IMR-90 (cell line): ENCODE measurements at regions not wholly inside any gene's neighbourhood (a gene's known extent, or its start where the extent isn't known, plus 50 kb on each side); places are given as distances from the start of the nearest gene placed in this dataset.

Source experiments
- ATAC-seq: fragments of 200-7000 bp; cut with Tn5 transposase; 2 replicates; pipeline ENCODE4 v1.9.1; 2020; ENCODE audit warnings: low read depth, mild to moderate bottlenecking, moderate library complexity
- BruUV-seq: library from RNA; stranded (reverse); fragments of 400-500 nt; replicated peaks from 2 replicates; lab custom pipeline; 2021; lab: Mats Ljungman, UMichigan
- CTCF ChIA-PET: fragments of 300-600 bp; formaldehyde crosslinking; extraction: SDS; loops from one replicate; lab custom pipeline; 2021; ENCODE audit warnings: antibody characterized with exemption; lab: Yijun Ruan, JAX
- POLR2A ChIA-PET: fragments of 300-600 bp; sonication (Branson Sonifier 250); formaldehyde crosslinking; loops from one replicate; lab custom pipeline; 2022; ENCODE audit warnings: antibody characterized with exemption; ENCODE audit not compliant: unreplicated experiment; lab: Charles Lee
- DNase-seq: peaks from one replicate; pipeline ENCODE4 v3.0.0; 2013
- H2AFZ ChIP-seq: replicated peaks from 2 replicates; pipeline ENCODE3; 2013; ENCODE audit warnings: low read length, mild to moderate bottlenecking; ENCODE audit not compliant: poor library complexity
- H2AK5ac ChIP-seq: 2 replicates; pipeline ENCODE4 v1.6.1; 2013; ENCODE audit warnings: low read depth, low read length, inconsistent platforms
- H2AK9ac ChIP-seq: replicated peaks from 2 replicates; pipeline ENCODE3; 2013; ENCODE audit warnings: mild to moderate bottlenecking, low read depth, low read length, moderate library complexity; ENCODE audit not compliant: poor library complexity
- H2BK120ac ChIP-seq: 2 replicates; pipeline ENCODE4 v1.6.1; 2013; ENCODE audit warnings: low read depth, low read length, inconsistent platforms
- H2BK15ac ChIP-seq: 3 replicates; pipeline ENCODE4 v1.6.1; 2013; ENCODE audit warnings: low read depth, low read length, inconsistent platforms
- H2BK20ac ChIP-seq: 2 replicates; pipeline ENCODE4 v1.6.1; 2013; ENCODE audit warnings: low read depth, mild to moderate bottlenecking, inconsistent platforms, low read length, moderate library complexity
- H2BK5ac ChIP-seq: 2 replicates; pipeline ENCODE4 v1.6.1; 2013; ENCODE audit warnings: mild to moderate bottlenecking, low read depth, low read length, inconsistent platforms; ENCODE audit not compliant: poor library complexity, severe bottlenecking
- H3K14ac ChIP-seq: replicated peaks from 2 replicates; pipeline ENCODE4 v1.6.1; 2013; ENCODE audit warnings: low read depth, low read length, inconsistent platforms
- H3K18ac ChIP-seq: 2 replicates; pipeline ENCODE4 v1.6.1; 2013; ENCODE audit warnings: low read depth, low read length, control low read depth
- H3K23ac ChIP-seq: 2 replicates; pipeline ENCODE4 v1.6.1; 2013; ENCODE audit warnings: low read depth, low read length, inconsistent platforms
- H3K27ac ChIP-seq: 2 replicates; pipeline ENCODE4 v1.5.1; 2013; ENCODE audit warnings: mild to moderate bottlenecking, control low read depth, low read length; ENCODE audit not compliant: insufficient read depth
- H3K27me3 ChIP-seq: 2 replicates; pipeline ENCODE4 v1.6.1; 2013; ENCODE audit warnings: low read length; ENCODE audit not compliant: control insufficient read depth, insufficient read depth
- H3K36me3 ChIP-seq: 2 replicates; pipeline ENCODE4 v1.6.1; 2013; ENCODE audit warnings: low read length, mixed read lengths; ENCODE audit not compliant: control insufficient read depth, insufficient read depth
- H3K4ac ChIP-seq: 2 replicates; pipeline ENCODE4 v1.6.1; 2013; ENCODE audit warnings: low read depth, low read length, inconsistent platforms
- H3K4me1 ChIP-seq: 2 replicates; pipeline ENCODE4 v1.6.1; 2013; ENCODE audit warnings: low read length, mixed read lengths; ENCODE audit not compliant: control insufficient read depth, insufficient read depth
- H3K4me2 ChIP-seq: 2 replicates; pipeline ENCODE4 v1.6.1; 2013; ENCODE audit warnings: low read depth, mild to moderate bottlenecking, control low read depth, low read length, moderate library complexity
- H3K4me3 ChIP-seq: 2 replicates; pipeline ENCODE4 v1.5.1; 2013; ENCODE audit warnings: low read depth, mild to moderate bottlenecking, control low read depth, low read length, moderate library complexity; ENCODE audit not compliant: insufficient read depth
- H3K56ac ChIP-seq: 2 replicates; pipeline ENCODE4 v1.6.1; 2013; ENCODE audit warnings: low read length, inconsistent platforms; ENCODE audit not compliant: insufficient read depth; ENCODE audit errors: extremely low read depth
- H3K79me1 ChIP-seq, 2 experiments: 2 replicates each; pipeline ENCODE4 v1.6.1; 2013; ENCODE audit warnings: low read length in 2 of 2, inconsistent platforms in 1 of 2, low read depth in 1 of 2
- H3K9ac ChIP-seq: 2 replicates; pipeline ENCODE4 v1.6.1; 2013; ENCODE audit warnings: low read depth, low read length, control low read depth
- H3K9me1 ChIP-seq: 2 replicates; pipeline ENCODE4 v1.6.1; 2013; ENCODE audit warnings: low read length, inconsistent platforms; ENCODE audit not compliant: insufficient read depth
- H3K9me3 ChIP-seq: 2 replicates; pipeline ENCODE4 v1.6.1; 2013; ENCODE audit warnings: low read length; ENCODE audit not compliant: control insufficient read depth, insufficient read depth
- H4K20me1 ChIP-seq: 2 replicates; pipeline ENCODE4 v1.6.1; 2013; ENCODE audit warnings: low read length, inconsistent platforms; ENCODE audit not compliant: insufficient read depth
- H4K5ac ChIP-seq: 2 replicates; pipeline ENCODE4 v1.6.1; 2013; ENCODE audit warnings: mild to moderate bottlenecking, low read depth, low read length, control low read depth
- H4K8ac ChIP-seq, 2 experiments: 2 replicates each; pipeline ENCODE4 v1.6.1; 2013; ENCODE audit warnings: low read depth in 2 of 2, low read length in 2 of 2, control low read depth in 1 of 2, inconsistent platforms in 1 of 2
- H4K91ac ChIP-seq: 2 replicates; pipeline ENCODE4 v1.6.1; 2013; ENCODE audit warnings: low read depth, low read length, inconsistent platforms; ENCODE audit not compliant: insufficient read depth
- BHLHE40 ChIP-seq: fragments of 150-350 bp; IDR thresholded peaks from 2 replicates; pipeline ENCODE4 v1.6.1; 2016; ENCODE audit warnings: mild to moderate bottlenecking, low read depth, low read length
- CEBPB ChIP-seq: IDR thresholded peaks from 2 replicates; pipeline ENCODE4 v1.6.1; 2012; ENCODE audit warnings: low read depth, low read length, improper control_type of control experiment
- CHD1 ChIP-seq: IDR thresholded peaks from 2 replicates; pipeline ENCODE4 v1.6.1; 2012; ENCODE audit warnings: low read depth, low read length, improper control_type of control experiment
- FOS ChIP-seq: fragments of 150-350 bp; IDR thresholded peaks from 2 replicates; pipeline ENCODE4 v1.6.1; 2016; ENCODE audit warnings: low read depth, low read length
- MAZ ChIP-seq: IDR thresholded peaks from 2 replicates; pipeline ENCODE4 v1.6.1; 2012; ENCODE audit warnings: low read depth, mild to moderate bottlenecking, low read length, improper control_type of control experiment, moderate library complexity, borderline replicate concordance
- MXI1 ChIP-seq: IDR thresholded peaks from 2 replicates; pipeline ENCODE4 v1.6.1; 2012; ENCODE audit warnings: low read depth, mild to moderate bottlenecking, low read length, moderate library complexity, borderline replicate concordance
- NFE2L2 ChIP-seq: fragments of 150-350 bp; IDR thresholded peaks from 2 replicates; pipeline ENCODE4 v1.6.1; 2016; ENCODE audit warnings: low read depth, mild to moderate bottlenecking, low read length
- POLR2A ChIP-seq: IDR thresholded peaks from 2 replicates; pipeline ENCODE4 v1.6.1; 2012; ENCODE audit warnings: mild to moderate bottlenecking, low read depth, low read length
- RAD21 ChIP-seq: IDR thresholded peaks from 2 replicates; pipeline ENCODE4 v1.6.1; 2012; ENCODE audit warnings: low read length, improper control_type of control experiment
- RCOR1 ChIP-seq: IDR thresholded peaks from 2 replicates; pipeline ENCODE4 v1.6.1; 2012; ENCODE audit warnings: mild to moderate bottlenecking, low read length, improper control_type of control experiment; ENCODE audit not compliant: insufficient replicate concordance
- WGBS, 2 experiments: methylation state at CpG; one replicate each; pipeline versions ENCODE4 v1.1.5 to v1.1.7; 2013; ENCODE audit warnings: missing lambda C conversion rate in 2 of 2; ENCODE audit not compliant: insufficient read length in 1 of 2; ENCODE audit errors: extremely low coverage in 2 of 2; 5-methylcytosine and 5-hydroxymethylcytosine counted together
- dilution Hi-C: fragments of 300-500 bp; cut with HindIII; formaldehyde crosslinking; loops from one replicate; pipeline ENCODE4 v1.14.3; 2018; ENCODE audit warnings: low sequenced_read_pairs; ENCODE audit not compliant: unreplicated experiment
- in situ Hi-C: fragments of 300-500 bp; cut with MboI; formaldehyde crosslinking; loops from 3 replicates; pipeline ENCODE4 v1.14.3; 2019; ENCODE audit warnings: low sequenced_read_pairs, inconsistent platforms, mixed read lengths
- intact Hi-C: fragments of 100-400 bp; cut with micrococcal nuclease; formaldehyde crosslinking; loops from 2 replicates; pipeline ENCODE4 v1.10.0; 2022
- TF ChIP-seq, protein P1 (sequence below): conservative IDR thresholded peaks from 2 replicates; pipeline ENCODE4 v1.5.1; 2012; ENCODE audit warnings: mild to moderate bottlenecking, low read depth, low read length, improper control_type of control experiment
- TF ChIP-seq, protein P2 (sequence below): fragments of 150-350 bp; IDR thresholded peaks from 2 replicates; pipeline ENCODE4 v1.6.1; 2017; ENCODE audit warnings: mild to moderate bottlenecking, antibody characterized with exemption, low read length, low read depth
- TF ChIP-seq, protein P3 (sequence below): fragments of 150-350 bp; IDR thresholded peaks from 2 replicates; pipeline ENCODE4 v1.6.1; 2016; ENCODE audit warnings: low read depth, mild to moderate bottlenecking, low read length, moderate library complexity, borderline replicate concordance

DNA sequence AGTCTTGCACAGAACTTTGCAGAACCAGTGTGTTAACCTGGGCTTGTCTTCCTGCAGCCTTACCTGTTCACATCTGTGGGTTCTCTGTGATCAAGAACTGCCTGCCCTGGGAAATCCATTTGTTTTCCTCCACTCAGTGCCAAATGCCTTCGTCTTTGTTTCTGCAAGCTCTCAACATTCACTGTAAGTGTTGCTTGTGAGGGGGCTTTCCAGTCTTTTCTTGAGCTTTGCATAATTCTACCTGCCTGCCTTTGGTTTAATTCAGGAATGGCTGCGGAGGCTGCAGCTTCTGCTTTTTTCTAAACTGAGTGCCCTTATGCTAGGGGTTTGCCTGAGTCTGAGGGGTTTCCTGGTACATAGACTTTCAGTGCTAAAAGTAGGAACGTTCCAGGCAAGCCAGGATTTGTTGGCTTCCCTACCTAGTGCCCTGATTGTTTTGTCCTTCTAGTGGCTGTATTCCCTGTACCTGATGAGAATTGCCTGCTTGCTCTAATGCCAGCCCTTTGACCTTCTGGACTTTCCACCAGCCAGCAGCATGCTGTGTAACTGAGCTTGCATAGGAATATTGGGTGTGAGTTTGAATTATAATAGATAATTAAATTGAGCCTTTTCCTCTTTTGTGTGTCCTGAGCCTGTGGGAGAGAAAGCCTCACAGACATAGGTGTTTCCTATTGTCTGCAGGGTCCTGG lies 96.6 kb upstream of the CLSTN2 start:
- no peak overlapping the region for H3K4me2 ChIP-seq
- no peak overlapping the region for H2BK20ac ChIP-seq
- no peak overlapping the region for H2BK5ac ChIP-seq
- no peak overlapping the region for H2AK5ac ChIP-seq
- no peak overlapping the region for H3K27ac ChIP-seq
- DNase-seq = no peak
- no peak for ATAC-seq
- H3K9me3 ChIP-seq = 0 out of 2 replicates have a peak, but pooled peaks cover 4% of the 10 kb centered on the region
- H3K4me3 ChIP-seq = no peak overlapping the region
- H3K23ac ChIP-seq = no peak overlapping the region
- no peaks in the 10 kb centered on the region for H3K36me3 ChIP-seq
- H3K9ac ChIP-seq = no peak overlapping the region
- in situ Hi-C loops = no loop called here
- H3K9me1 ChIP-seq = no peaks in the 10 kb centered on the region
- H3K4ac ChIP-seq = no peak overlapping the region
- H4K8ac ChIP-seq = no peak overlapping the region
- no peaks in the 10 kb centered on the region for H4K20me1 ChIP-seq
- no peak overlapping the region for H2AK9ac ChIP-seq
- no peaks in the 10 kb centered on the region for H3K4me1 ChIP-seq
- H2AFZ ChIP-seq = no peak overlapping the region
- BruUV-seq = no TSS peak
- no peak overlapping the region for H2BK15ac ChIP-seq
- 60% methylated on average over 1 of the region's 3 CpGs; no CpG with 5 or more reads in 1 of the 2 experiments for WGBS, 2 experiments
- no peak overlapping the region for H2BK120ac ChIP-seq
- no peak overlapping the region for H3K14ac ChIP-seq
- no peak overlapping the region for H4K91ac ChIP-seq
- no peak overlapping the region for H3K56ac ChIP-seq
- TF ChIP-seq MAZ (no peak), RAD21 (no peak), NFE2L2 (no peak), MXI1 (no peak), FOS (no peak), POLR2A (no peak), CHD1 (no peak), BHLHE40 (no peak), RCOR1 (no peak), CEBPB (no peak)
- TF ChIP-seq, protein P1, sequence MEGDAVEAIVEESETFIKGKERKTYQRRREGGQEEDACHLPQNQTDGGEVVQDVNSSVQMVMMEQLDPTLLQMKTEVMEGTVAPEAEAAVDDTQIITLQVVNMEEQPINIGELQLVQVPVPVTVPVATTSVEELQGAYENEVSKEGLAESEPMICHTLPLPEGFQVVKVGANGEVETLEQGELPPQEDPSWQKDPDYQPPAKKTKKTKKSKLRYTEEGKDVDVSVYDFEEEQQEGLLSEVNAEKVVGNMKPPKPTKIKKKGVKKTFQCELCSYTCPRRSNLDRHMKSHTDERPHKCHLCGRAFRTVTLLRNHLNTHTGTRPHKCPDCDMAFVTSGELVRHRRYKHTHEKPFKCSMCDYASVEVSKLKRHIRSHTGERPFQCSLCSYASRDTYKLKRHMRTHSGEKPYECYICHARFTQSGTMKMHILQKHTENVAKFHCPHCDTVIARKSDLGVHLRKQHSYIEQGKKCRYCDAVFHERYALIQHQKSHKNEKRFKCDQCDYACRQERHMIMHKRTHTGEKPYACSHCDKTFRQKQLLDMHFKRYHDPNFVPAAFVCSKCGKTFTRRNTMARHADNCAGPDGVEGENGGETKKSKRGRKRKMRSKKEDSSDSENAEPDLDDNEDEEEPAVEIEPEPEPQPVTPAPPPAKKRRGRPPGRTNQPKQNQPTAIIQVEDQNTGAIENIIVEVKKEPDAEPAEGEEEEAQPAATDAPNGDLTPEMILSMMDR = no peak
- TF ChIP-seq, protein P2, sequence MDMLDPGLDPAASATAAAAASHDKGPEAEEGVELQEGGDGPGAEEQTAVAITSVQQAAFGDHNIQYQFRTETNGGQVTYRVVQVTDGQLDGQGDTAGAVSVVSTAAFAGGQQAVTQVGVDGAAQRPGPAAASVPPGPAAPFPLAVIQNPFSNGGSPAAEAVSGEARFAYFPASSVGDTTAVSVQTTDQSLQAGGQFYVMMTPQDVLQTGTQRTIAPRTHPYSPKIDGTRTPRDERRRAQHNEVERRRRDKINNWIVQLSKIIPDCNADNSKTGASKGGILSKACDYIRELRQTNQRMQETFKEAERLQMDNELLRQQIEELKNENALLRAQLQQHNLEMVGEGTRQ = no peak
- TF ChIP-seq, protein P3, sequence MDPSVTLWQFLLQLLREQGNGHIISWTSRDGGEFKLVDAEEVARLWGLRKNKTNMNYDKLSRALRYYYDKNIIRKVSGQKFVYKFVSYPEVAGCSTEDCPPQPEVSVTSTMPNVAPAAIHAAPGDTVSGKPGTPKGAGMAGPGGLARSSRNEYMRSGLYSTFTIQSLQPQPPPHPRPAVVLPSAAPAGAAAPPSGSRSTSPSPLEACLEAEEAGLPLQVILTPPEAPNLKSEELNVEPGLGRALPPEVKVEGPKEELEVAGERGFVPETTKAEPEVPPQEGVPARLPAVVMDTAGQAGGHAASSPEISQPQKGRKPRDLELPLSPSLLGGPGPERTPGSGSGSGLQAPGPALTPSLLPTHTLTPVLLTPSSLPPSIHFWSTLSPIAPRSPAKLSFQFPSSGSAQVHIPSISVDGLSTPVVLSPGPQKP = no peak
- CTCF ChIA-PET = no interaction called here
- intact Hi-C loops = no loop called here
- no peaks in the 10 kb centered on the region for H3K79me1 ChIP-seq
- H3K27me3 ChIP-seq = no peaks in the 10 kb centered on the region
- H3K18ac ChIP-seq = no peak overlapping the region
- POLR2A ChIA-PET = no interaction called here
- no peak overlapping the region for H4K5ac ChIP-seq
- dilution Hi-C loops = no loop called here
